ENCODE measurements at regions not wholly inside any gene's neighbourhood (a gene's known extent, or its start where the extent isn't known, plus 50 kb on each side); places are given as distances from the start of the nearest gene placed in this dataset.

DNA sequence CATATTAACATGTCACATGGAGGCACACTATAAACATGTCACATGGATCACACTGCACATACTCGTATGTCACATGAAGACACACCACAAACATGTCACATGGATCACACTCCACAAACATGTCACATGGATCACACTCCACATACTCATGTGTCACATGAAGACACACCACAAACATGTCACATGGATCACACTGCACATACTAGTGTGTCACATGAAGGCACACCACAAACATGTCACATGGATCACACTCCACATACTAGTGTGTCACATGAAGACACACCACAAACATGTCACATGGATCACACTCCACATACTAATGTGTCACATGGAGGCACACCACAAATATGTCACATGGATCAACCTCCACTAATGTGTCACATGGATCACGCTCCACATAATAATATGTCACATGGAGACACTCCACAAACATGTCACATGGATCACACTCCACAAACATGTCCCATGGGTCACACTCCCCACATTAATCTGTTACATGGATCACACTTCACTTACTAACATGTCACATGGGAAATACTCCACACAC lies 195.6 kb upstream of the PFKP start:
- Histone ChIP-seq H3K36me3 (ENCODE audit: insufficient read depth, insufficient read length, low read length) (no peaks in the 10 kb centered on the region), H3K4me3 (ENCODE audit: insufficient read length, low read depth) (no peak overlapping the region), H3K9me3 (ENCODE audit: insufficient read depth, low read length) (no peaks in the 10 kb centered on the region; the same call in 1 of the 2 replicates), H3K27me3 (ENCODE audit: insufficient read depth, insufficient read length) (no peaks in the 10 kb centered on the region), H3K9ac (ENCODE audit: insufficient read length, low read depth) (no peak overlapping the region), H3K4me1 (ENCODE audit: insufficient read depth, insufficient read length) (peaks cover 2% of the 10 kb centered on the region)
- DNase-seq (ENCODE audit: low read depth, low spot score) = no peak
- TF ChIP-seq YY1 (IDR thresholded peaks at IDR 0.05; ENCODE audit: insufficient read depth, insufficient read length) (no peak), SUZ12 (IDR thresholded peaks at IDR 0.05; ENCODE audit: extremely low read depth, insufficient read depth, insufficient read length) (no peak), ZNF274 (IDR thresholded peaks at IDR 0.05; ENCODE audit: low read depth, low read length) (no peak)

DNA sequence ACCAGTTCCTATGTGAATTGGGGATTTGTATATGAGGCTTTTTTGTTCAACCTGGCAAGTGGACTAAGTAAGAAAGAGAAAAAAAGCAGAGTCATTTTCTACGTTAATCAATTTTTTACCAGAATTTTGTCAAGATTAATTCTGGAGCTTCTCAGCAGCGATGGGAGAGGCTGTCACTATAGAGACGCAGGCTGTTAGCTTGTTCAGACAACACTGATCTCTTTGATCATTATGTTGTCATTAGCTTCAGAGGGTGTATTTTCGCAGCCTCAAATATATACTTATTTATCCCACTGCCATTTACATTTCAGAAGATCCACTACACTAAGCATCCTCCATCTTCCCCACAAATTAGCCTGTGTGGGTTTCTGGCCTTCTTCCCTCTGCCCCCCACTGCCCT lies 196.7 kb upstream of the PFKP start:
- no peak for TF ChIP-seq YY1 (IDR thresholded peaks at IDR 0.05; ENCODE audit: insufficient read depth, insufficient read length)
- TF ChIP-seq ZNF274 (IDR thresholded peaks at IDR 0.05; ENCODE audit: low read depth, low read length) = no peak
- TF ChIP-seq SUZ12 (IDR thresholded peaks at IDR 0.05; ENCODE audit: extremely low read depth, insufficient read depth, insufficient read length) = no peak
- H3K9ac ChIP-seq (ENCODE audit: insufficient read length, low read depth) = no peak overlapping the region

DNA sequence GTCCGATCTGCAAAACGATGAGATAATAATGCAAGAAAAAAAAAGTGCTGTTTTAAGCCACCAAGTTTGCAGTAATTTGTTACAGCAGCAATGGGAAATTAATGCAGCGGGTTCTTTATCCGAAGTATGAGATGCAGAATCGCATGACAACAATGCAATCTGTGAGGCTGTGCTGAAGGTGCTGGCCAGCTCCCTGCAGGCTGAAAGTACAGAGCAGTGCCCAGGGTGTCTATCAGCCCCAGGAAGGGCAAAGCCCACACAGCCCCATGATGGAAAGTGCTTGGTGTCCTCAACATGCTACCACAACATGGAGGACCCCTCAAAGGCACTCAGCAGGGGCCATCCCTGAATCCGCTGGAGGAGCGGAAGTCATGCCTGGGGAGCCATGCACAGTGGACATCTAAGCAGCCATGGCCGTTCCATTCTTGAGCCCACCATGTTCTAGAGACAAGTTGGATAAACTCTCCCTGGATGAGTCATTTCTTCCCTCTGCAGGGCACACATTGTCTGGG lies 199.5 kb upstream of the PFKP start:
- no peaks in the 10 kb centered on the region for H3K36me3 ChIP-seq (ENCODE audit: insufficient read depth, insufficient read length, low read length)
- no peaks in the 10 kb centered on the region for H3K27me3 ChIP-seq (ENCODE audit: insufficient read depth, insufficient read length)
- H3K9ac ChIP-seq (ENCODE audit: insufficient read length, low read depth) = no peak overlapping the region
- DNase-seq (ENCODE audit: low read depth, low spot score) = no peak
- TF ChIP-seq ZNF274 (IDR thresholded peaks at IDR 0.05; ENCODE audit: low read depth, low read length) (no peak), YY1 (IDR thresholded peaks at IDR 0.05; ENCODE audit: insufficient read depth, insufficient read length) (no peak), SUZ12 (IDR thresholded peaks at IDR 0.05; ENCODE audit: extremely low read depth, insufficient read depth, insufficient read length) (no peak)
- H3K4me3 ChIP-seq (ENCODE audit: insufficient read length, low read depth) = no peak overlapping the region
- H3K4me1 ChIP-seq (ENCODE audit: insufficient read depth, insufficient read length) = peaks cover 4% of the 10 kb centered on the region
- H3K9me3 ChIP-seq (ENCODE audit: insufficient read depth, low read length) = no peaks in the 10 kb centered on the region; the same call in 1 of the 2 replicates

More for the DNA sequence above, 196.7 kb upstream of the PFKP start:
- Histone ChIP-seq H3K4me1 (ENCODE audit: insufficient read depth, insufficient read length) (peaks cover 4% of the 10 kb centered on the region), H3K9me3 (ENCODE audit: insufficient read depth, low read length) (no peaks in the 10 kb centered on the region; the same call in 1 of the 2 replicates), H3K27me3 (ENCODE audit: insufficient read depth, insufficient read length) (no peaks in the 10 kb centered on the region), H3K4me3 (ENCODE audit: insufficient read length, low read depth) (no peak overlapping the region), H3K36me3 (ENCODE audit: insufficient read depth, insufficient read length, low read length) (no peaks in the 10 kb centered on the region)
- no peak for DNase-seq (ENCODE audit: low read depth, low spot score)

DNA sequence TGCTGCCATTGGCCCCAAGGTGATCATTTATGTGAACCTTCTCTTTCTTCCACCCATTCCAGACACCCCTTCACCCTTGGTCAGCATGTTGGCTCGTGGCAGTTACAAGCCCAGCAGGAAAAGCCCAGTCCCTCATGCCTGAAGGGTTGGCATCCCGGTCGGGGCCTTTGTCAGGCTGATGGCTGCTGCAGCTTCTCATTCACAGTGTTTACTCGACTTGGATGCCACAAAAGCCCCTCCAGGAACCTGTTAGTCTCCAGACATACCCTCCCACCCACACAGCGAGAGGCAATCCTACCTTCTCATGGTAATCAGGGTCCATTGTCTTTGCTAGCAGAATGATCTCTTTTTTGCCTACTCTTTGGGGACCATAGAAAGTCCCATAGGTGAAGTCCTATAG lies 200.8 kb upstream of the PFKP start:
- DNase-seq (ENCODE audit: low read depth, low spot score) = peak; percentile 43
- TF ChIP-seq YY1 (IDR thresholded peaks at IDR 0.05; ENCODE audit: insufficient read depth, insufficient read length) (no peak), ZNF274 (IDR thresholded peaks at IDR 0.05; ENCODE audit: low read depth, low read length) (no peak), SUZ12 (IDR thresholded peaks at IDR 0.05; ENCODE audit: extremely low read depth, insufficient read depth, insufficient read length) (no peak)
- Histone ChIP-seq H3K36me3 (ENCODE audit: insufficient read depth, insufficient read length, low read length) (no peaks in the 10 kb centered on the region), H3K9ac (ENCODE audit: insufficient read length, low read depth) (no peak overlapping the region), H3K27me3 (ENCODE audit: insufficient read depth, insufficient read length) (no peaks in the 10 kb centered on the region), H3K4me1 (ENCODE audit: insufficient read depth, insufficient read length) (peaks cover 4% of the 10 kb centered on the region), H3K4me3 (ENCODE audit: insufficient read length, low read depth) (no peak overlapping the region), H3K9me3 (ENCODE audit: insufficient read depth, low read length) (no peaks in the 10 kb centered on the region; the same call in 1 of the 2 replicates)

DNA sequence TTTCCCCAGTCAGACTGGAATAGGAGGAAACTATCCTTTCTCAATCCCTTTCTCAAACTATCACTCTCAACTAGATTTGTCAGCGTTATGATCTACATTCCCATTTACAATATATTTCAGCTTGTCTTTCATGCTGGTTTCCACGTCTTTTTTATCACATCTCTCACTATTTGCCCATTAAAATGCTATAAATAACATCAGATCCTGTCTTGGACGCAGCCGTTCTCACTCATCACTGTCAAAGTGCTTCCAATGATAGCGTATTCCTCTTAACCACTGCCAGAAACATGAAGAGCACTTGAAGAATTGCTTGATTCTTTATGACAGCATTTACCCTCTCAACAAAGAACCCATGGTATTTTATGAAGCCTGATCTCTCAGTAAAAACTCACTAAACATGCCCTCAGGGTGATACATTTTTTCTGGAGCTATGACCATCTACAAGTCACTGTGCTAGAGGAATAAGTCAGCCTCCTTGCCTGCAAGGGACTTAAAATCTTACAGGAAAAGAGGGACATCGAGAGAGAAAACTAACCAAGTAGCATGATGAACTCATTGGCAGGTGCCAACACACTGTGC lies 205.6 kb upstream of the PFKP start:
- DNase-seq (ENCODE audit: low read depth, low spot score) = no peak
- no peaks in the 10 kb centered on the region for H3K36me3 ChIP-seq (ENCODE audit: insufficient read depth, insufficient read length, low read length)
- H3K9me3 ChIP-seq (ENCODE audit: insufficient read depth, low read length) = peaks cover 18% of the 10 kb centered on the region
- no peak overlapping the region for H3K4me3 ChIP-seq (ENCODE audit: insufficient read length, low read depth)
- TF ChIP-seq ZNF274 (IDR thresholded peaks at IDR 0.05; ENCODE audit: low read depth, low read length) (no peak), SUZ12 (IDR thresholded peaks at IDR 0.05; ENCODE audit: extremely low read depth, insufficient read depth, insufficient read length) (no peak), YY1 (IDR thresholded peaks at IDR 0.05; ENCODE audit: insufficient read depth, insufficient read length) (no peak)
- H3K4me1 ChIP-seq (ENCODE audit: insufficient read depth, insufficient read length) = peaks cover 2% of the 10 kb centered on the region
- H3K9ac ChIP-seq (ENCODE audit: insufficient read length, low read depth) = no peak overlapping the region
- no peaks in the 10 kb centered on the region for H3K27me3 ChIP-seq (ENCODE audit: insufficient read depth, insufficient read length)

DNA sequence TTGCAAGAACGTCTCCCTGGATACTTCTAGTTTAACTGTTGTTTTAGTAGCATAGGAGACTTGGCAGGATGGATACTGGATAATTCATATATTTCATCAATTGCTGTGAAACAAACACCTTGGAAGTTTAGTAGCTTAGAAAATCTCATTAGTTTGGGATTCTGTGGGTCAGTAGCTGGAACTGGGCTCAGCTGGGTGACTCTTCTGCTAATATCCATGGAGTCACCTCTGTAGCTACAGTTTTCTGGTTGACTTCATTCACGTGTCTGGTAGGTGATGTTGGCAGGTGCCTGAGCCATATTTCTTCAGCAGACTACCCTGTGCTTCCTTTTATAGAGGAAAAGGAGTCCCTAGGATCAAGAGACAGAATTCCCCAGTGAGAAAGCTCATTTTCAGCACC lies 208.9 kb upstream of the PFKP start:
- H3K4me1 ChIP-seq (ENCODE audit: insufficient read depth, insufficient read length) = no peaks in the 10 kb centered on the region
- peaks cover 18% of the 10 kb centered on the region for H3K9me3 ChIP-seq (ENCODE audit: insufficient read depth, low read length)
- no peak for TF ChIP-seq SUZ12 (IDR thresholded peaks at IDR 0.05; ENCODE audit: extremely low read depth, insufficient read depth, insufficient read length)
- no peak for TF ChIP-seq YY1 (IDR thresholded peaks at IDR 0.05; ENCODE audit: insufficient read depth, insufficient read length)
- no peak for TF ChIP-seq ZNF274 (IDR thresholded peaks at IDR 0.05; ENCODE audit: low read depth, low read length)
- no peaks in the 10 kb centered on the region for H3K27me3 ChIP-seq (ENCODE audit: insufficient read depth, insufficient read length)
- no peak overlapping the region for H3K4me3 ChIP-seq (ENCODE audit: insufficient read length, low read depth)
- DNase-seq (ENCODE audit: low read depth, low spot score) = no peak
- no peak overlapping the region for H3K9ac ChIP-seq (ENCODE audit: insufficient read length, low read depth)
- no peaks in the 10 kb centered on the region for H3K36me3 ChIP-seq (ENCODE audit: insufficient read depth, insufficient read length, low read length)

DNA sequence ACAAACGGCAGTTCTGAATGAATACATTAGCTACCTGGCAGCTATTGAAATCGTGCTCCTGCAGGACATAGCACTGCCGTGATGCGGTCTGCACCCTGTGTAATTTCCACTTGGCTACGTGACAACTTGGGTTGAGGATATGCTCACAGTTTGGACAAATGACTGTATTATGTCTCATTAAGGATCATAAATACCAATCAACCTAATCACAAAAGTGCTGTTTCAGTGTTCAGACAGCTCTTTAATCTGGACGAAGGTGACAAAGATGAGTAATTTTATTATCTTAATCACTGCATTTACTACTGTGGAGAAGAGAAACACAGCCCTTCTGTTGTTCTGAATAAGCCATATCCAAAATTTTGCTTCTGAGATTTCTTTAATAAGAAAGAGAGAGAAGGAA lies 210.8 kb upstream of the PFKP start:
- Histone ChIP-seq H3K36me3 (ENCODE audit: insufficient read depth, insufficient read length, low read length) (no peaks in the 10 kb centered on the region), H3K9ac (ENCODE audit: insufficient read length, low read depth) (no peak overlapping the region), H3K4me1 (ENCODE audit: insufficient read depth, insufficient read length) (no peaks in the 10 kb centered on the region), H3K9me3 (ENCODE audit: insufficient read depth, low read length) (peaks cover 18% of the 10 kb centered on the region), H3K27me3 (ENCODE audit: insufficient read depth, insufficient read length) (no peaks in the 10 kb centered on the region), H3K4me3 (ENCODE audit: insufficient read length, low read depth) (no peak overlapping the region)
- no peak for TF ChIP-seq ZNF274 (IDR thresholded peaks at IDR 0.05; ENCODE audit: low read depth, low read length)
- TF ChIP-seq SUZ12 (IDR thresholded peaks at IDR 0.05; ENCODE audit: extremely low read depth, insufficient read depth, insufficient read length) = no peak
- no peak for TF ChIP-seq YY1 (IDR thresholded peaks at IDR 0.05; ENCODE audit: insufficient read depth, insufficient read length)
- no peak for DNase-seq (ENCODE audit: low read depth, low spot score)

Data from NT2/D1 (cell line).